Liver (tissue), 8 donors: ENCODE measurements at regions not wholly inside any gene's neighbourhood (a gene's known extent, or its start where the extent isn't known, plus 50 kb on each side); places are given as distances from the start of the nearest gene placed in this dataset.
"Not testable (repeated sequence)": the region's sequence is repeated elsewhere in the genome, so short reads cannot be mapped to it uniquely, and the experiment has no call there.

ENCODE experiments used
- DNase-seq: peaks from one replicate; pipeline ENCODE4 v3.0.0-alpha.2; 2017; ENCODE audit warnings: low spot score
- H3K27ac ChIP-seq, 2 donors: one replicate each; pipeline ENCODE4 v1.7.0; 2013; ENCODE audit warnings: inconsistent platforms in 2 of 2, low read length in 2 of 2, control low read depth in 1 of 2, low read depth in 1 of 2, mild to moderate bottlenecking in 1 of 2
- H3K27me3 ChIP-seq, 4 donors: one replicate each; pipeline versions ENCODE4 v1.6.1 to v1.7.0; 2013; ENCODE audit warnings: low read length in 3 of 4, inconsistent platforms in 1 of 4, mild to moderate bottlenecking in 1 of 4, moderate library complexity in 1 of 4; ENCODE audit not compliant: control insufficient read depth in 4 of 4, insufficient read depth in 4 of 4
- H3K36me3 ChIP-seq, 4 donors: one replicate each; pipeline versions ENCODE4 v1.6.1 to v1.7.0; 2013; ENCODE audit warnings: low read length in 3 of 4, mild to moderate bottlenecking in 3 of 4, low read depth in 1 of 4, moderate library complexity in 1 of 4; ENCODE audit not compliant: control insufficient read depth in 4 of 4, insufficient read depth in 3 of 4
- H3K4me1 ChIP-seq, 4 donors: one replicate each; pipeline versions ENCODE4 v1.6.1 to v1.7.0; 2013; ENCODE audit warnings: low read length in 3 of 4, mild to moderate bottlenecking in 3 of 4, moderate library complexity in 1 of 4; ENCODE audit not compliant: control insufficient read depth in 4 of 4, insufficient read depth in 4 of 4
- H3K4me3 ChIP-seq, 3 donors: one replicate each; pipeline versions ENCODE4 v1.6.1 to v1.7.0; 2013; ENCODE audit warnings: low read length in 3 of 3, control low read depth in 1 of 3, low read depth in 1 of 3, mild to moderate bottlenecking in 1 of 3
- H3K9ac ChIP-seq, 2 donors: one replicate each; pipeline ENCODE4 v1.7.0; 2013; ENCODE audit warnings: low read length in 2 of 2, mild to moderate bottlenecking in 2 of 2, moderate library complexity in 2 of 2, control low read depth in 1 of 2, low read depth in 1 of 2
- H3K9me3 ChIP-seq, 4 donors: one replicate each; pipeline versions ENCODE4 v1.6.1 to v1.7.0; 2013; ENCODE audit warnings: low read length in 3 of 4; ENCODE audit not compliant: control insufficient read depth in 4 of 4
- EGR1 ChIP-seq, 2 donors: IDR thresholded peaks; 2 replicates each; pipeline ENCODE4 v1.6.1; 2016 to 2018; ENCODE audit warnings: antibody characterized with exemption in 2 of 2, low read depth in 2 of 2
- FOXA1 ChIP-seq: IDR thresholded peaks from 2 replicates; pipeline ENCODE4 v1.6.1; 2016; ENCODE audit warnings: antibody characterized with exemption
- FOXA2 ChIP-seq: IDR thresholded peaks from 2 replicates; pipeline ENCODE4 v1.6.1; 2016; ENCODE audit warnings: antibody characterized with exemption
- GABPA ChIP-seq, 2 donors: IDR thresholded peaks in 1 of 2; conservative IDR thresholded peaks in 1 of 2; 2 replicates each; pipeline ENCODE4 v1.6.1; 2016; ENCODE audit warnings: antibody characterized with exemption in 2 of 2, mild to moderate bottlenecking in 1 of 2, moderate library complexity in 1 of 2
- HNF4A ChIP-seq, 2 donors: conservative IDR thresholded peaks; 2 replicates each; pipeline ENCODE4 v1.6.1; 2016; ENCODE audit warnings: antibody characterized with exemption in 2 of 2, mild to moderate bottlenecking in 2 of 2
- HNF4G ChIP-seq: IDR thresholded peaks from 2 replicates; pipeline ENCODE4 v1.6.1; 2016; ENCODE audit warnings: antibody characterized with exemption
- JUND ChIP-seq, 2 donors: IDR thresholded peaks; 2 replicates each; pipeline ENCODE4 v1.6.1; 2016; ENCODE audit warnings: antibody characterized with exemption in 2 of 2
- NR2F2 ChIP-seq: IDR thresholded peaks from 2 replicates; pipeline ENCODE4 v1.6.1; 2016; ENCODE audit warnings: antibody characterized with exemption
- RAD21 ChIP-seq, 2 donors: IDR thresholded peaks; 2 replicates each; pipeline ENCODE4 v1.6.1; 2016; ENCODE audit warnings: antibody characterized with exemption in 2 of 2, mild to moderate bottlenecking in 2 of 2
- RXRA ChIP-seq, 2 donors: IDR thresholded peaks; 2 replicates each; pipeline ENCODE4 v1.6.1; 2017 to 2018; ENCODE audit warnings: antibody characterized with exemption in 2 of 2, mild to moderate bottlenecking in 1 of 2
- SP1 ChIP-seq: IDR thresholded peaks from 2 replicates; pipeline ENCODE4 v1.6.1; 2018; ENCODE audit warnings: antibody characterized with exemption, mild to moderate bottlenecking
- TAF1 ChIP-seq: conservative IDR thresholded peaks from 2 replicates; pipeline ENCODE4 v1.6.1; 2016; ENCODE audit warnings: antibody characterized with exemption, mild to moderate bottlenecking
- WGBS: extraction: QIAGEN DNeasy Blood & Tissue Kit; methylation state at CpG from one replicate; pipeline ENCODE4 v1.1.7; 2013; 5-methylcytosine and 5-hydroxymethylcytosine counted together
- TF ChIP-seq, protein P1 (sequence below): IDR thresholded peaks from 2 replicates; pipeline ENCODE4 v1.6.1; 2016; ENCODE audit warnings: antibody characterized with exemption
- TF ChIP-seq, protein P2 (sequence below): fragments of 150-350 bp; IDR thresholded peaks from 2 replicates; pipeline ENCODE4 v1.5.1; 2017; ENCODE audit warnings: improper control_type of control experiment, low read depth, low read length; ENCODE audit not compliant: missing input control
- TF ChIP-seq, protein P3 (sequence below): IDR thresholded peaks from 2 replicates; pipeline ENCODE4 v1.6.1; 2016; ENCODE audit warnings: antibody characterized with exemption
- donor health status: healthy.
- donor health status: healthy.
- donor health status: healthy.
- donor health status: healthy.
- donor health status: healthy.

GRCh38 chr2:242043538-242044312 is 174.2 kb downstream of the RTP5 start:
- Histone ChIP-seq H3K27ac (no peak overlapping the region), H3K4me3 (no peak overlapping the region), H3K4me1 (peaks cover 2 to 10% (median 7%) of the 10 kb centered on the region in 4 donors), H3K9ac (no peak overlapping the region), H3K27me3 (no peaks in the 10 kb centered on the region), H3K9me3 (no peaks in the 10 kb centered on the region), H3K36me3 (no peaks in the 10 kb centered on the region)
- TF ChIP-seq HNF4A (conservative IDR thresholded peaks at IDR 0.05) = no peak
- no peak for DNase-seq
- 85% methylated on average over 13 of the region's 13 CpGs for WGBS

GRCh38 chr2:242044313-242044590 is 174.7 kb downstream of the RTP5 start:
- TF ChIP-seq EGR1 (IDR thresholded peaks at IDR 0.05; ENCODE audit: low read depth in 2 of 2) = no peak
- TF ChIP-seq, protein P1, sequence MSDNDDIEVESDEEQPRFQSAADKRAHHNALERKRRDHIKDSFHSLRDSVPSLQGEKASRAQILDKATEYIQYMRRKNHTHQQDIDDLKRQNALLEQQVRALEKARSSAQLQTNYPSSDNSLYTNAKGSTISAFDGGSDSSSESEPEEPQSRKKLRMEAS = no peak
- no peak for TF ChIP-seq SP1
- no peak for TF ChIP-seq RAD21 (IDR thresholded peaks at IDR 0.05)
- TF ChIP-seq TAF1 = no peak
- TF ChIP-seq, protein P2, sequence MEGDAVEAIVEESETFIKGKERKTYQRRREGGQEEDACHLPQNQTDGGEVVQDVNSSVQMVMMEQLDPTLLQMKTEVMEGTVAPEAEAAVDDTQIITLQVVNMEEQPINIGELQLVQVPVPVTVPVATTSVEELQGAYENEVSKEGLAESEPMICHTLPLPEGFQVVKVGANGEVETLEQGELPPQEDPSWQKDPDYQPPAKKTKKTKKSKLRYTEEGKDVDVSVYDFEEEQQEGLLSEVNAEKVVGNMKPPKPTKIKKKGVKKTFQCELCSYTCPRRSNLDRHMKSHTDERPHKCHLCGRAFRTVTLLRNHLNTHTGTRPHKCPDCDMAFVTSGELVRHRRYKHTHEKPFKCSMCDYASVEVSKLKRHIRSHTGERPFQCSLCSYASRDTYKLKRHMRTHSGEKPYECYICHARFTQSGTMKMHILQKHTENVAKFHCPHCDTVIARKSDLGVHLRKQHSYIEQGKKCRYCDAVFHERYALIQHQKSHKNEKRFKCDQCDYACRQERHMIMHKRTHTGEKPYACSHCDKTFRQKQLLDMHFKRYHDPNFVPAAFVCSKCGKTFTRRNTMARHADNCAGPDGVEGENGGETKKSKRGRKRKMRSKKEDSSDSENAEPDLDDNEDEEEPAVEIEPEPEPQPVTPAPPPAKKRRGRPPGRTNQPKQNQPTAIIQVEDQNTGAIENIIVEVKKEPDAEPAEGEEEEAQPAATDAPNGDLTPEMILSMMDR = no peak
- no peak for TF ChIP-seq RXRA (IDR thresholded peaks at IDR 0.05)
- no peak for TF ChIP-seq FOXA1
- TF ChIP-seq HNF4G = no peak
- TF ChIP-seq GABPA (IDR thresholded peaks at IDR 0.05 in 1 of 2, conservative IDR thresholded peaks at IDR 0.05 in 1 of 2) = no peak
- TF ChIP-seq, protein P3, sequence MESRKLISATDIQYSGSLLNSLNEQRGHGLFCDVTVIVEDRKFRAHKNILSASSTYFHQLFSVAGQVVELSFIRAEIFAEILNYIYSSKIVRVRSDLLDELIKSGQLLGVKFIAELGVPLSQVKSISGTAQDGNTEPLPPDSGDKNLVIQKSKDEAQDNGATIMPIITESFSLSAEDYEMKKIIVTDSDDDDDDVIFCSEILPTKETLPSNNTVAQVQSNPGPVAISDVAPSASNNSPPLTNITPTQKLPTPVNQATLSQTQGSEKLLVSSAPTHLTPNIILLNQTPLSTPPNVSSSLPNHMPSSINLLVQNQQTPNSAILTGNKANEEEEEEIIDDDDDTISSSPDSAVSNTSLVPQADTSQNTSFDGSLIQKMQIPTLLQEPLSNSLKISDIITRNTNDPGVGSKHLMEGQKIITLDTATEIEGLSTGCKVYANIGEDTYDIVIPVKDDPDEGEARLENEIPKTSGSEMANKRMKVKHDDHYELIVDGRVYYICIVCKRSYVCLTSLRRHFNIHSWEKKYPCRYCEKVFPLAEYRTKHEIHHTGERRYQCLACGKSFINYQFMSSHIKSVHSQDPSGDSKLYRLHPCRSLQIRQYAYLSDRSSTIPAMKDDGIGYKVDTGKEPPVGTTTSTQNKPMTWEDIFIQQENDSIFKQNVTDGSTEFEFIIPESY = no peak
- TF ChIP-seq NR2F2 = no peak
- no peak for TF ChIP-seq JUND (IDR thresholded peaks at IDR 0.05)
- TF ChIP-seq FOXA2 = no peak
- DNase-seq = no peak
- Histone ChIP-seq H3K36me3 (no peaks in the 10 kb centered on the region), H3K9ac (no peak overlapping the region), H3K27me3 (no peaks in the 10 kb centered on the region), H3K4me1 (peaks cover 0 to 5% (median 2%) of the 10 kb centered on the region in 4 donors), H3K27ac (no peak overlapping the region), H3K9me3 (no peaks in the 10 kb centered on the region), H3K4me3 (no peak overlapping the region)
- 91% methylated on average over 4 of the region's 4 CpGs for WGBS

DNA sequence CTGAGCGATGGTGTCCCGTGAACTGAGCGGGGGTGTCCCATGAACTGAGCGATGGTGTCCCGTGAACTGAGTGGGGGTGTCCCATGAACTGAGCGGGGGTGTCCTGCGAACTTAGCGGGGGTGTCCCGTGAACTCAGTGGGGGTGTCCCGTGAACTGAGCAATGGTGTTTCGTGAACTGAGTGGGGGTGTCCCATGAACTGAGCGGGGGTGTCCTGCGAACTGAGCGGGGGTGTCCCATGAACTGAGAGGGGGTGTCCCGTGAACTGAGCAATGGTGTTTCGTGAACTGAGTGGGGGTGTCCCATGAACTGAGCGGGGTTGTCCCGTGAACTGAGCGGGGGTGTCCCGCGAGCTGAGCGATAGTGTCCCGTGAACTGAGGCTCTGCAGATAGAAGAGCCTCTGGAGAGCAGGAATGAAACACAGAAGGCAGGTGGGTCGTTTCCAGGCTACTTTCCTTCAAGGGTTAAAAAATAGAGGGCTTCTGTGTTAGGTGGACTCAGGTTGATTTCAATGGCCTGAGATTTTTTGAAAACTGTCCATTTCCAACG is 176.1 kb downstream of the RTP5 start:
- not testable (repeated sequence) for H3K27me3 ChIP-seq

More for the DNA sequence above, 176.1 kb downstream of the RTP5 start:
- not testable (repeated sequence) for H3K36me3 ChIP-seq, H3K4me3 ChIP-seq, H3K9ac ChIP-seq, H3K9me3 ChIP-seq, H3K4me1 ChIP-seq, DNase-seq, H3K27ac ChIP-seq
- 96% methylated on average over 25 of the region's 25 CpGs for WGBS
